H7 (cell line): ENCODE measurements at regions not wholly inside any gene's neighbourhood (a gene's known extent, or its start where the extent isn't known, plus 50 kb on each side); places are given as distances from the start of the nearest gene placed in this dataset.
"Not testable (repeated sequence)": the region's sequence is repeated elsewhere in the genome, so short reads cannot be mapped to it uniquely, and the experiment has no call there.

Source experiments
- DNase-seq: peaks from one replicate; pipeline ENCODE4 v3.0.0; 2012
- H3K27me3 ChIP-seq: 2 replicates; pipeline ENCODE4 v1.6.0; 2011; ENCODE audit warnings: mild to moderate bottlenecking, low read length; ENCODE audit not compliant: control insufficient read depth, insufficient read depth
- H3K36me3 ChIP-seq: replicated peaks from 2 replicates; pipeline ENCODE4 v1.5.1; 2011; ENCODE audit warnings: low read length; ENCODE audit not compliant: control insufficient read depth, insufficient read depth
- H3K4me3 ChIP-seq: 2 replicates; pipeline ENCODE4 v1.5.1; 2011; ENCODE audit warnings: low read depth, mild to moderate bottlenecking, control low read depth, low read length, moderate library complexity; ENCODE audit not compliant: insufficient read depth

- Histone ChIP-seq H3K4me3 (no peak overlapping the region), H3K27me3 (no peaks in the 10 kb centered on the region), H3K36me3 (no peaks in the 10 kb centered on the region)
- DNase-seq, result no peak
Observed at GRCh38 chr11:98728421-98728820, 292.3 kb upstream of the CNTN5 start.

GRCh38 chr11:98729118-98729517 is 291.6 kb upstream of the CNTN5 start:
- no peak overlapping the region for H3K4me3 ChIP-seq
- H3K27me3 ChIP-seq, result no peaks in the 10 kb centered on the region
- DNase-seq, result no peak
- no peaks in the 10 kb centered on the region for H3K36me3 ChIP-seq

GRCh38 chr11:98732947-98733346 is 287.8 kb upstream of the CNTN5 start:
- no peak overlapping the region for H3K4me3 ChIP-seq
- no peaks in the 10 kb centered on the region for H3K27me3 ChIP-seq
- H3K36me3 ChIP-seq, result no peaks in the 10 kb centered on the region
- DNase-seq, result no peak

- H3K4me3 ChIP-seq, DNase-seq, H3K36me3 ChIP-seq, H3K27me3 ChIP-seq: not testable (repeated sequence)
Observed at GRCh38 chr11:98733378-98733777, 287.4 kb upstream of the CNTN5 start.

- no peak for DNase-seq
- no peak overlapping the region for H3K4me3 ChIP-seq
- no peaks in the 10 kb centered on the region for H3K36me3 ChIP-seq
- no peaks in the 10 kb centered on the region for H3K27me3 ChIP-seq
Observed at GRCh38 chr11:98734686-98735085, 286.1 kb upstream of the CNTN5 start.

GRCh38 chr11:98736833-98737232 is 283.9 kb upstream of the CNTN5 start:
- no peaks in the 10 kb centered on the region for H3K36me3 ChIP-seq
- H3K4me3 ChIP-seq, result no peak overlapping the region
- no peak for DNase-seq
- no peaks in the 10 kb centered on the region for H3K27me3 ChIP-seq

- Histone ChIP-seq H3K36me3 (no peaks in the 10 kb centered on the region), H3K4me3 (no peak overlapping the region)
- no peak for DNase-seq
Observed at GRCh38 chr11:98740321-98740720, 280.4 kb upstream of the CNTN5 start.

GRCh38 chr11:98763446-98763845 is 257.3 kb upstream of the CNTN5 start:
- H3K4me3 ChIP-seq, result not testable (repeated sequence)

More at GRCh38 chr11:98740321-98740720, 280.4 kb upstream of the CNTN5 start:
- no peaks in the 10 kb centered on the region for H3K27me3 ChIP-seq

GRCh38 chr11:98766903-98767302 is 253.8 kb upstream of the CNTN5 start:
- no peak for DNase-seq
- H3K4me3 ChIP-seq, result no peak overlapping the region
- no peaks in the 10 kb centered on the region for H3K36me3 ChIP-seq
- no peaks in the 10 kb centered on the region for H3K27me3 ChIP-seq

More at GRCh38 chr11:98763446-98763845, 257.3 kb upstream of the CNTN5 start:
- H3K36me3 ChIP-seq, DNase-seq, H3K27me3 ChIP-seq: not testable (repeated sequence)

- not testable (repeated sequence) for H3K27me3 ChIP-seq, H3K4me3 ChIP-seq, DNase-seq, H3K36me3 ChIP-seq
Observed at GRCh38 chr11:98770046-98770445, 250.7 kb upstream of the CNTN5 start.

- DNase-seq, result no peak
- Histone ChIP-seq H3K4me3 (no peak overlapping the region), H3K27me3 (no peaks in the 10 kb centered on the region), H3K36me3 (no peaks in the 10 kb centered on the region)
Observed at GRCh38 chr11:98771791-98772190, 249.0 kb upstream of the CNTN5 start.

- Histone ChIP-seq H3K36me3 (no peaks in the 10 kb centered on the region), H3K27me3 (no peaks in the 10 kb centered on the region), H3K4me3 (no peak overlapping the region)
- no peak for DNase-seq
Observed at GRCh38 chr11:98772893-98773292, 247.9 kb upstream of the CNTN5 start.

- H3K36me3 ChIP-seq, result no peaks in the 10 kb centered on the region
Observed at GRCh38 chr11:98793276-98793675, 227.5 kb upstream of the CNTN5 start.

GRCh38 chr11:98798333-98798732 is 222.4 kb upstream of the CNTN5 start:
- no peak overlapping the region for H3K4me3 ChIP-seq
- H3K36me3 ChIP-seq, result no peaks in the 10 kb centered on the region
- no peaks in the 10 kb centered on the region for H3K27me3 ChIP-seq

More at GRCh38 chr11:98793276-98793675, 227.5 kb upstream of the CNTN5 start:
- no peaks in the 10 kb centered on the region for H3K27me3 ChIP-seq
- no peak overlapping the region for H3K4me3 ChIP-seq
- DNase-seq, result no peak

GRCh38 chr11:98800696-98801095 is 220.1 kb upstream of the CNTN5 start:
- DNase-seq, result no peak
- Histone ChIP-seq H3K4me3 (no peak overlapping the region), H3K36me3 (no peaks in the 10 kb centered on the region)

More at GRCh38 chr11:98798333-98798732, 222.4 kb upstream of the CNTN5 start:
- DNase-seq, result no peak

More at GRCh38 chr11:98800696-98801095, 220.1 kb upstream of the CNTN5 start:
- H3K27me3 ChIP-seq, result no peaks in the 10 kb centered on the region
